ENCODE measurements at regions not wholly inside any gene's neighbourhood (a gene's known extent, or its start where the extent isn't known, plus 50 kb on each side); places are given as distances from the start of the nearest gene placed in this dataset.

GRCh38 chr14:98456231-98456630 is 815.8 kb downstream of the BCL11B start:
- no peak for TF ChIP-seq TEAD4 (IDR thresholded peaks at IDR 0.05)
- TF ChIP-seq CEBPB (IDR thresholded peaks at IDR 0.05), result no peak
- no peak for TF ChIP-seq EP300 (IDR thresholded peaks at IDR 0.05; ENCODE audit: borderline replicate concordance)
- TF ChIP-seq FOXM1 (IDR thresholded peaks at IDR 0.05; ENCODE audit: borderline replicate concordance, low read depth), result no peak
